GM18499 (cell line): ENCODE measurements at regions not wholly inside any gene's neighbourhood (a gene's known extent, or its start where the extent isn't known, plus 50 kb on each side); places are given as distances from the start of the nearest gene placed in this dataset.

ENCODE experiments used
- ATAC-seq: cut with Tn5 transposase; IDR thresholded peaks from one replicate; pipeline ENCODE4 v1.9.1; 2021; ENCODE audit warnings: moderate number of reproducible peaks; ENCODE audit not compliant: insufficient read depth, unreplicated experiment

DNA sequence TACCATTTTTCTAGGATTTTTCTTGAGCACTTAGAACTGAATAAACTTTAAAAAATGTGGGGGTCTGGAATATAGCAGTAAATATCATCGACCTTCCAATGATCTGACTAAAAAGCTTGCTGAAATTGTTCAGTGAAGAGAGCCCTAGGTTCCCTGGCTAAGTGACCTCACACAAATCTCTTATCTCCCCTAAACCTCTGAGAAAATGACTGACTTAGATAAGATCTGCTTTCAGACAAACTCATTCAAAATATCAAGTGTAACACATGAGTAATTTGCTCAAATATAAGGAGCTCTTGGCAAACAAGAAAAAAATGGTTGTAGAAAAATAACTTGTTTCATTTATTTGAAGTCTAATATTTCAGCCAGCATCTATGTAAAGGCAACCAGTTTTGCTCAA is 441.7 kb upstream of the SLIT2 start:
- ATAC-seq, result no peak

DNA sequence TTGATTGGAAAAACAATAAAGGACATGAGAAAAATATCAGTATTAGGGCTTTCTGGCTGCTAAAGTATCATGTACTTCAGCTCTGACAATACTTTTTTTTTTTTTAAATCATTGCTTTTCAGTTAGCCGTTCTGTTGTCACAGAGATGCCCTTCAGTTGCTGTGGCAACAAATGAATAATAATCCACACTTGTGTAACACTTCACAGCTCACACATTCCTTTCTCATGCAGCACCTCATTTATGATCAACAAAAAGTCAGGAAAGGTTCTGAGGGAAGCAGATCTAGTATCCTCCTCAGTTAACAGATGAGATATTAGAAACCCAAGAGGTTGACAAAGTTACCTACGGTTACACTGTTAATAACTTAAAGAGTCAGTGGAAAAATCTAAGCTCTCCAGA is 444.2 kb upstream of the SLIT2 start:
- ATAC-seq, result no peak

DNA sequence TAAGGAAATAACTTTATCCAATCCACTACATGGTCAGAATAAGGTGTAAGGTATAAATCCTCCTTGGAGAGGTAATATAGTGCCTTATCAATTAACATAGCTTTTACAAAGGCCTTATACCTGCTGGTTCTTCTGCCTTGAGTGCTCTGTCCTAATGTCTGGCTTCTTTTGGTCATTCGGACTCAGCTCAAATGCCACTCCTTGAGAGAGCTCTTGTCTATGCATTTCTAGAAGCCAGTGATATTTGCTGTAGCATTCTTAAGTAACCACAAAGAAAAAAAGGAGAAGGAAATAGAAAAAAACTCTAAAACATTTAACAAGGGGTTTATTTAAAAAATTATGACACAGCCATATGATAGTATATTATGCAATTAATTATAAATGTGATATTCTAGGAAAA is 444.8 kb upstream of the SLIT2 start:
- no peak for ATAC-seq

DNA sequence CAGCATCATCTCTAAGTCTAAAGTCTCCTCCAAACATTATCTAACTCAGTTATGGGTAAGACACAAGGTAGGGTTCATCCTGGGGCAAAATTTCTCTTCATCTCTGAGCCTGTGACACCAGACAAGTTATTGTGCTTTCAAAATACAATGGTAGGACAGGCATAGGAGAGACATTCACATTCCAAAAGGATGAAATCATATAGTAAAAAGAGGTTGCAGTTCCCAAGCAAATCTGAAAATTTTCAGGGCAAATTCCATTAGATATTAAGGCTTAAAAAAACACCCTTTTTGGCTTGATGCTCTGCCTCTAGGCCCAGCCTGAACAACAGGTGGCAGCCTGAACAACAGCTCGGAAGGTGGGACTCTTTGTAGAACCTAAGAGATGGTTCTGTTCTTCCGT is 448.3 kb upstream of the SLIT2 start:
- ATAC-seq, result no peak

DNA sequence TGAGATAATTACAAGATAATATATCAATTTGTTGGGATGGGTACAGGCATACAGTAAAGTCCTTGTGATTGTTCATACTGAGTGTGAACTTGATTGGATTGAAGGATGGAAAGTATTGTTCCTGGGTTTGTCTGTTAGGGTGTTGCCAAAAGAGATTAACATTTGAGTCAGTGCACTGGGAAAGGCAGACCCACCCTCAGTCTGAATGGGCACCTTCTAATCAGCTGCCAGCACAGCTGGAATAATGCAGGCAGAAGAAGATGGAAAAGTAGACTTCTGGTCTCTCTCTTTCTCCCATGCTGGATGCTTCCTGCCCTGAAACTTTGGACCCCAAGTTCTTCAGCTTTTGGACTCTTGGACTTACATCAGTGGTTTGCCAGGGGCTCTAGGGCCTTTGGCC is 457.9 kb upstream of the SLIT2 start:
- ATAC-seq, result no peak

DNA sequence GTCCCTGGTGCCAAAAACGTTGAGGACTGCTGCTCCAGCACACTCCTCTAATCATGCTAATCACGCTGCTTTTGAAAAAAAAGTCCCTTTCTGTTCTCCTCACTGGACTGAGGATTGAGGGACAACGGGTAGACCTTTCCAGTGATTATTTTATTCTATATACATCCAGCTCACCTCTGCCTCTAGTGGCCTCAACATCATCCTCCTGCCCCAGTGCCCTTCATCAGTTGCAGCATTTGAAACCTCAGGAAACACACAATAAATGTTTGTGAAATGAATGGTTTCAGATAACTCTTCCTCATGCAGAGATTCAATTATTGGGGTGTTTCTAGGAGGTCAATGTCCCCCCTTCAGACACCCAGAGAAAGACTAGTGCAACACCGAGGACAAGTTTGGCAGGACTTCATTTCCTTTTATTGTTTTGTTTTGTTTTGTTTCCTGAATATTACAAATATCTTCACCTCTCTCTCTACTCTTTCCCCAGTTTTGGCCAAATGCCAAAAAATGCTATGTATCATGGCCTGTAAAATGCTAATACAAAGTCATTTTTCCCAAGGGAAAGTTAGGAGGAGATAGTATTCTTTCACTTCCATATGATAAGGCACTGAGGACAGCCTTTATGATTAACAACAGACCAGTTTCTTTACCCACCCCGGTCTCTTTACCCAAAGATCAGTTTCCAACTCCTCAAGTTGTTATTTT is 460.1 kb upstream of the SLIT2 start:
- no peak for ATAC-seq

DNA sequence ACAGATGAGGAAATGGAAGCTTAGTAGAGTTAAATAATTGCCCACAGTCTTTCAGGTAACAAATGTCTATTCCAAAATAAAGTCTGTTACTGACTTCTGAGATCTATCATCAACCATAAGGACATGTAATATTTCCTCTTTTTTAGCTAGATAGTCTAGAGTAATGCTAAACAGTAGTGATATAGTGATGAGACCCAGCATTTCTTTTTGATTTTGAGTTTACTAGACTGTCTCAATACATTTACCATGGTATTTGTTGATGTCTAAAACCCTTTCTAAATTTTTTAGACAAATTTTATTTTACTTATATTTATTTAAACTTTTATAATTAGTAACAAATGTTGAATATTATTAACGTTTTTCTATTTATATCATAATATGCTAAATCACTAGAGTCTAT is 465.1 kb upstream of the SLIT2 start:
- no peak for ATAC-seq

DNA sequence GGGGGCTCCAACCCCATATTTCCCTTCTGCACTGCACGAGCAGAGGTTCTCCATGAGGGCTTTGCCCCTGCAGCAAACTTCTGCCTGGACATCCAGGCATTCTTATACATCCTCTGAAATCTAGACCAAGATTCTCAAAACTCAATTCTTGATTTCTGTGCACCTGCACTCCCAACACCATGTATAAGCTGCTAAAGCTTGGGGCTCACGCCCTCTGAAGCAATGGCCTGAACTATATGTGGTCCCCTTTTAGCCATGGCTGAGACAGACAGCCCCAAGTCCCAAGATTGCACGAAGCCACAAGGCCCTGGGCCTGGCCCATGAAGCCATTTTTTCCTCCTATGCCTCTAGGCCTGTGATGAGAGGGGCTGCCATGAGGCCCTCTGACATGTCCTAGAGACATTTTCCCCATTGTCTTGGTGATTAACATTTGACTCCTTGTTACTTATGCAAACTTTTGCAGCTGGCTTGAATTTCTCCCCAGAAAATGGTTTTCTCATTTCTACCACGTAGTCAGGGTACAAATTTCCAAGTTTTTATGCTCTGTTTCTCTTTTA is 468.0 kb upstream of the SLIT2 start:
- ATAC-seq, result no peak

DNA sequence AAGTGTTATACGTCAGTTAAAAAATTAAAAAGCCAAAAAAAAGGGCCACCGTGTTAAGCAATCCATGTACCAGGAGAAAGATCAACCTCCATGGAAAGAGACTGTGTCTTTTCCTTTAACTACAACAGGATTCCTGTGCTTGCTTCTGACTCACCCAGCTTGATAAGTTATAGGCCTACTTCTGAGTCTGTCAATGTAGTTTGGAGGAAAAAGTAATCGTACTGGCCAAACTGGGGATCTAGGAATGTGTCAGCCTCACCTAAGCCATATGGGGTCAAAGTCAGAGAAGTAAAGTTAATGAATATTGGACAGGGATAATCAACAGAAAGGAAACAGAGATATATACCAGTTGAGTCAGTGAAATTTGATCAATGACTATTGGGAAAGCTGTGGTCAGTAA is 470.8 kb upstream of the SLIT2 start:
- ATAC-seq, result no peak

DNA sequence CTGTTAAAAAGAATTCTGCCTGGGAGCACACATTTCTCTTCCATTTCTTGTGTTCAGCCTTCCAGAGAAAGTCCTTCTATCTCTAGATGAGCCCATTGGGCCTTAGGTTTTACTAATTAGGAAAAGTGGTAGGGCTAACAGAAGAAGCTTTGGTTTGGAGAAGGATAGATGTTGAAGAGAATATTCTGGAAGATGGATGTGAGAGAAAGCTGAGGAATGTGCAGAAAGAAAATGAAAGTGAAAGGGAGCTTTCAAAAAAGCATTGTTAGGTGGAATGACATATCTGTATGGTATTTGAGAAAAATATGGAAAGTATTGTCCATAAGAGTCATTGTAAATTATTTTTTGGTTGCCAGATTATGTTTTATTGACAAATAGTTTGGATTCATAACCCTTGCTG is 474.8 kb upstream of the SLIT2 start:
- ATAC-seq, result no peak

DNA sequence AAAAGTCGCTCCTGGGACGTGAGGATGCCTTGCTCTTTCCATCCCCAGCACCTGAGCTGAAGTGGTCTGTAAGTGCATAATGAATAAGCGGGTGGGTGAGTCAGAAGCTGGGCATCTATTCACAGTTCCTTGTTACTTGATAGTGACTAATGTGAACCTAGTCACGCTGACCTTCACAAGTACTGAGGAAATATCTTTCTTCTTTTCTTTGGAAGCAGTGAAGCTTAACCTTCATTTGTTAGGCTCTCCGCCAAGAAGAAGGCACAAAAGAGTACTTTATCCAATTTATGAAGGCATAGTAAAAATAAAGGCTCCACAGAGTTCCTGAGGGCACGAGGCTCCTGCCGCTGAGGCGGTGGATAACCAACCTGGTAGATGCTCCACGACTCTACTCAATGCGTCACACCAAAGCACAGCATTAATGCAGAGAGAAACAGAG is 475.7 kb upstream of the SLIT2 start:
- ATAC-seq, result no peak

DNA sequence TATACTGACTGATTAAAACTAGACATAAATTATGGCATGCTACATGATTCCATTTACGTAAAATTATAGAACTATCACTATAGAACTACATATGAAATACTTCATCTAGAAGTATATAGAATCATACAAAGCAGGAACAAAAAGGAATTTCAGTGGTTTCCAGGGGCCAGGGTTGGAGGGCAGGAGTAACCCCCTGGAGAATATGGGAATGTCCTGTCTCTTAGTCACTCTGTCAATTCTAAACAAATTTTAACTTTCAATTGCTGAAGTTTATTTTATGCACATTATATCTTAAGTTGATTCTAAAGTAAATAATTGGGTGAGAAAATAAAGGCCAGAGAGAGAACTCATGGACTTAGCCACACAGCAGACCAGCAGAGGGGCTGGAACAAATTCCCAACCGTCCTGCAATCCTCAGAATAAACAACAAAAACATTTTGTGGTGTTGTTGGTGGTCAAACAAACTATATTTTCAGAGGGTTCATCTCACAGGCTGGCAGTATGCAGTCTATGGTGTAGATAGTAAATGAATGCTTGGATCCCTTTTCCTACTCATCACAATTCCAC is 476.9 kb upstream of the SLIT2 start:
- no peak for ATAC-seq

DNA sequence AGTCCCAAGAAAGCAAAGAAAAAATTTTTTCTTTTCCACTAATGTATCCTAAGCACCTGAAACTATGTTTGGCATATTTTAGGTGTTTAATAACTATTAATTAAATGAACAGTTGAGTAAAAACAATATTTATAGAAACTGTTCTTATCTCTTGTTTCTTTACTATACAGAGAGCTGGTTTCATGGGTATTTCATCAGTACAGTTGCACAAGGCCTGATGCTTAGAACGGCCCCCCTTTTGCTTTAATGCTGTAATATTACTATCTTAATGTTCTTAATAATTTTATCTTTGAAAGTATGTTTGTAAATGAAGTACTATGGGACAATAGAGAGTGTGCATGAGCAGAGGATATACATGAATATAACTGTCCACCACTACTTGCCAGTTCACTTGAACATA is 479.1 kb upstream of the SLIT2 start:
- no peak for ATAC-seq

DNA sequence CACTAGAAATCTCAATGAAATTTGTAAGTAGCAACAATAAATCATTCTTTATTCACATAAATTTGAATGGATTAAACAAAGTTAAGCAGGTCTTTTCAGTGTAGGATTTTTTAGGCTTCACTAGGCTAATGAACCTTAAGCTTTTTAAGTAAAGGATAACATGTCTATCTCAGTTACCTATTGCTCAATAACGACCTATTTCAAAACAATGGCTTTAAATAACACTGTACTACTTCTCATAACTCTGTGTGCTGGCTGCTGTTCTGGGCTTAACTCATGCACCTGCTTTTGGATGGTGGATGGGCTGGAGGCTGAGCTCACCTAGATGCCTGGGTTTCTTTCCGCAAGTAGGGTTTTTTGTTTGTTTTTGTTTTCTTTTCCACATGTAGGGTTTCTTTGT is 495.0 kb upstream of the SLIT2 start:
- no peak for ATAC-seq

DNA sequence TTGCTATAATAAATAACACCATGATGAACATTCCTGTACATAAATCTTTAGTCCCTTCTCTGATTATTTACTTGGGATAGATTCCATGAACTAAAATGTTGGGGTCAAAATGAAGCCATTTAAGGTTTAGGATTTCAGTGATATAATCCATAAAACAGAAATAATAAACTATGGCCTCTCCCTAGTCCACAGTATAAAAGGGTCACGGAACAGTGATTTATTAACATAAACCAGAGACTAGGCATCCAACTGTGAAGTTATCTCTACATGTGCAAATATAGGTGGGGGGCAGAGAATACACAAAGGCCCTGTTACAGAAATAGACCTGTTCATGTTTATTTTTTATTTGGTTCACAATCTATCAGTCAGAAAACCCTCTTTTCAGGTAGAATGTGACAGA is 499.1 kb upstream of the SLIT2 start:
- no peak for ATAC-seq

DNA sequence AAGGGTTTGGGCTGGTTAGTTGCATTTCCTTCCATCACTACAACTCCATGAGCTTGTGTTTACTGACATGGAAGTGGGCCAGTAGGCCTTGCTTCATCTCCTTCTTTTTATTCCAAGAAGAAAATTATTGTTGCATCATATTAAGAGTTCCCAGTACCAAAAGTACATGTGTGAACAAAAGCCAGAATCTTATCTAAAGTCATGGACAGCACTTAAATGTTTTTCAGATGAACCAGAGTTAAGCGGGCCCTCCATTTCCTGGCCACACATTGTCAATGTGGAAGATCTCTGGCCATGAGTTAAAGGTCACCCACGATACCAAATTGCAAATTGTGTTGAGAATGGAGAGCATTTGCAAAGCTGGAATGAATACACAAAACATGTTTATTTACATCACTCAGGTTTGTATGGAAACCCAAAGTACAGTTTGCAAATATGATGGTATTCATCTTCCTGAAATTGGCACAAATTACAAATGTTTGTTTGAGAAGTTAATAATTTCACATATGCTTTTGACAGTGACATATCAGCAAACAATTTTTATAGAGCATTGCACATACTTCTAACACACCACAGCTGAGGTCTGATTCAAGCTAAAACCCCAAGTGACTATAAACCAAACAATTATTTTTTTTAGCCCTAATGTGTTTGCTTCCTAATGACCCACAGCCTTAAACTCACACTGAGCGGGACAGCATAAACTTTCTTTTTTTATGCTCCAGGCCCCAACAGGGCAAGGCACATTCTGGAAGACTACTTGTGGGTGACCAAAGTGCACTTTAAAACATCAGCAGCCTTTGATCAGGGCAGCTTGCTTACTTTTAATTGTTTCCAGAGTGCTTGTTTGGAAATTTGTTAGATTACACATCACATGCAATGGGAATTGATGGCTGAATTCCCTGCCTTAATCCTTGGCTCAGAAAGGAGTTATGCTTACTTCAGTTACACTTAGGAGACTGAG is 502.9 kb upstream of the SLIT2 start:
- no peak for ATAC-seq

DNA sequence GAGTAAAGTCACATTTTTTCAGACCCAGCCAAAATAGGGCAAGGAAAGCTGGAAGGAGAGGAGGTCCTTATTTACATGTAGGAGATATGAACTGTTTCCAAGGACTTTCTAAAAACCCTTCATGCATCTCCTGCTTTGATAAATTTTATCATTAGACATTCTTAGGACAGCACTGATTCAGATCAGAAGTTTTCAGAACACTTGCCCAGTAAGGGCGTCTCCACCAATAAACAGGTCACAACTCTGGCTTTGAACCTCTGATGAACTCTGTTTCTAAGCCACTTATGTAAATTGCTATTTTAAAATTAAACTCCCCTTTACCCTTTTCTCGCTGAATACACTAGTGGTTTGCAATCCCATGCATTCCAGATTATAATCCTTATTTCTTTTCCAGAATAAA is 505.3 kb upstream of the SLIT2 start:
- ATAC-seq, result no peak

DNA sequence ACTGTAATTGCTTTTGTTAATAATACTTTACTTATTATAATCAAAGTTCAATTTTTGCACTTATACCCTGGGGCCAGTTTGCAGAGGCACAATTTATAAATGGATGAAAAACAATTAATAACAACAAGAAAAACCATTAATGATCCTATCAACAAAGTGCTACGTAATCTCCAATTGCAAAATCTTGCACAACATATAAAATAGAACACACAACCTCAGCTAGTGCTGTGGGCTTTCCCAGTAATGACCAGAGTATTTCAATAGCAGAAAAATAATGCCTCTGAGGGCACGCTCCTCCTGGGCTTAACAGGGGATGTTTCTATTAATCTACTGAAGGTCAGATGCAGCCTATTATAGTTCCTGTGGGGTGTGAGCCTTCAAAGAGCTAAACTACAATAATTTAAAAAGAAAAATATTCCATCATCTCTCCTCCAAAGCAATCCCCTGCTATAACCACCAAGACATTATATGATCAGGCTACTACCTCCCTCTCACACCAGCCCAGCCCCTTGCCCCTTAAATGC is 508.5 kb upstream of the SLIT2 start:
- ATAC-seq, result no peak

DNA sequence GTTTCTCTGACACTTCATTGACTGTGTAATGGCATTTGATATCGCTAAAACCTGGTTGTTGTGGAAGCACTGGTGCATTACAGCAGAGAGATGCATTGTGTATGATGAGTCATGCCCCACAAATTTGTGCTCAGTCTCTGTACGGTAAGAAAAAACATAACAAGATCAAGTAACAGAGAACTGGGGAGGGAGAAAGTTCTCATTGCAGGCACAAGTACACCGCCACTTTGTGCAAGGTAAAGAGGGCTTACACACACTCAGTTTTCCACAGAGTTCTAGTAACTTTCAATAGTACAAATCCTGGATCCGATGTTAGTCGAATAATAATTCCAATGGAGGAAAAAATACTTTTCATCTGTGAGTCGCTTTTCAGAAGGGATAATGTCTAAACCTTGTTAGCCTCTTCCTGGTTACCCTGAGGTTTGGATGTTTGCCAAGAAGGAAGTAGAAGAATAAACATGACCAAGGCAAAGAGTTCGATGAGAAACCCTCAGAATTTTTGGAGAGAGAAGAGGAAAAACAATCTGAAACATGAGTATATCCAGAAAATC is 512.5 kb upstream of the SLIT2 start:
- no peak for ATAC-seq

DNA sequence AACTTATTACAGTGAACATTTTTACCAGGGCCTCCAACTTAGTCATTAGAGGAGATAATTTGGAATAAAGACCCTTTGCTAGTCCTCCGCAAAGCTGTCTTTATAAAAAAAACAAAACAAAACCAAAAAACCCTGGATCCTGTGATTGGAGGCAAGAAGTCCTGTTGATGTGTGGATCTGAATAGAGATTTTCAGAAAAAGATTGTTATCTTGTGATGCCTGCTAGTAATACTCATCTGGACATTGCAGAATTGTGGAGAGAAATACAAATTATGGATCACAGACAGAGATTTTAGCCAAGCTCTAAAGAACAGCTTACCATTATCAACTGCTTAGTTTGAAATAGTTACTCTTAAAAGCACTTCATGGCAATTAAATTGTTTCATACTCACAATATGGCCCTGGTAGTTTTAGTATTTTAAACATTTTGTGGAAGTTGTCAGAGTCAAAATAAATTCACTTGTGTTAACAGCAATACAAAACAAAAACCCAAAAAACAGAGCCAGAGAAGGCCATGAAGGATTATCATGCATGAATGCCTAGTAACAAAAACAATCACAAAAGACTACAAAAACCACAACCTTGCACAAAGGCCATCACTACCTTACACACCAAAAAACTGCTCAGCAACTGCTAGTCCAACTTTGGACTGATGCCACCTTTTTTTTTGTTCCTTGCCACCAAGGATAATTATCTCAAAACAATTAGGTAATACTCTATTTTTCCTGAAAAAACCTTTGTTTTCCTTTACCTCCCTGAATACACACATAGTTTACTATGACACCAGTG is 514.5 kb upstream of the SLIT2 start:
- no peak for ATAC-seq
